KBM-7 (cell line): ENCODE measurements at regions not wholly inside any gene's neighbourhood (a gene's known extent, or its start where the extent isn't known, plus 50 kb on each side); places are given as distances from the start of the nearest gene placed in this dataset.
"Not testable (repeated sequence)": the region's sequence is repeated elsewhere in the genome, so short reads cannot be mapped to it uniquely, and the experiment has no call there.

Experiments used
- DNase-seq: peaks from one replicate; pipeline ENCODE4 v3.0.0-alpha.2; 2015
- in situ Hi-C: fragments of 300-500 bp; cut with MboI; formaldehyde crosslinking; loops from 2 replicates; pipeline ENCODE4 v1.14.3; 2020; ENCODE audit warnings: low sequenced_read_pairs, low pct_unique_long_range_greater_than_20kb, mixed read lengths

DNA sequence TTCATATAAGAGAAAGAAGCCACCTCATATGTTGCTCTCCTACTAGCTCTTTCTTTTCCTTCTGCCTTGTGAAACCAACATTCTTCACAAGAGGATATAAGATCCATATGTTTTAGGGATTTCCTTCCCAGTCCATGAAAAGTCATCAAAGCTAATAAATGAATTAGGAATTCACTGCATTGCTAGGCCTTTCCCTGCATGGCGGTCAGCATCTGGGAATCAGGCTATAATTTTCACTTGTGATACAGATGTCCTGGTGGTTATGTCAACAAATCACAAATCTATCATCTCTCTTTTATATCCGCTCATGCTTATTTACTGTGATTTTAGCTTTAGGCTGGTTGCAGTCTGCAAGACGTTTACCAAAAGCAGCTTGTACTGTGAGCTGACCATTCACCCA lies 510.0 kb downstream of the NLGN4X start:
- DNase-seq: no peak
- in situ Hi-C loops: no loop called here

DNA sequence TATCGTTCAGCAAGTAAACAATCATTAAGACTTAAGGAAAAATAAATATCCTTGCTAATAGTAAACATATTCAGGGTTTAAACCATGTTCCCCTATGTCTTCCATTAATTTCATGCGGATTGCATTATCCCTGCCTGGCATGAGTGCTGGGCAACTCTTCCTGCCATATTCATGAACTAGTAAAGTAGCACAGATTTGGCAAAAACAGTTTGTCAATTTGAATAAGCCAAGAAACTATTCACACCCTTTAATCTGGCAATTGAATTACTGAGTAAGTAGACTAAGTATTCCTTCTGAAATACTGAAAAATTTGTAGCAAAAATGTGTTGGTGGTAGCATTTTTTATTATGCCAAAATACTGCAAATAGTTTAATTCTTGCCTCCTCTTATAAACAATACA lies 512.0 kb downstream of the NLGN4X start:
- in situ Hi-C loops: no loop called here
- no peak for DNase-seq

DNA sequence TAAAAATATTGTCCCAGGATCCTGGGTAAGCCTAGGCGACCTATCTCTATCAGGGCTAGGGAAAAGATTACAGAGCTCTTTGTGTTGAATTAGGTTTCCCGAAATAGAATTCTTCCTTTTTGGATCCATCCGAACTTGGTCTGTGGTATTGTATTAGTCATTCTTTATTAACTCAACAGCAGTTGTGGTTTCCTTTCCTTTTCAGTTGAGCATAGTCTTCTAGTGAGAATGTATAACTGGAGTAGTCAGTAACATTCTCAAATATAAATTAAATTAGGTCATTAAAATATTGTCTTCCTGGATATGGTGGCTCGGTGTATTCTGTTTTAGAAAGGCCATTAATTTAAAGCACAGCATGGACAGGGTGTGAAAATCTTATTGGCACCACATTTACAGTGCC lies 520.4 kb downstream of the NLGN4X start:
- in situ Hi-C loops: no loop called here

DNA sequence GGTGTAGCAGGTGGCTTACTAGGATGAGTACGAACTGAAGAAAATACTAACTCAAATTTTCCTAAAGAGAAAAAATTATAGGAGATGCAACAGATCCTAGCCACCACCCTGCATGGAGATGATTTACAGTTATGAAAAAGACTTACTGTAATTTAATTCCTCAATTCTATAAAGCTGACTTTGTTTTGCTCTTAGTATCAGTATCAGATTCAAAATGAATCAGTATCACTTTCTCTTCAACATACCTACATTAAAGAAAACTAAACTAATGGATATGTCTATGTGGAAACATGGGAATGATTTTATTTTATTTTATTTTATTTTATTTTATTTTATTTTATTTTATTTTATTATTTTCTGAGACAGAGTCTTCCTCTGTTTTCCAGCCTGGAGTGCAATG lies 525.8 kb downstream of the NLGN4X start:
- in situ Hi-C loops: no loop called here
- DNase-seq: no peak

More for the DNA sequence above, 520.4 kb downstream of the NLGN4X start:
- no peak for DNase-seq

DNA sequence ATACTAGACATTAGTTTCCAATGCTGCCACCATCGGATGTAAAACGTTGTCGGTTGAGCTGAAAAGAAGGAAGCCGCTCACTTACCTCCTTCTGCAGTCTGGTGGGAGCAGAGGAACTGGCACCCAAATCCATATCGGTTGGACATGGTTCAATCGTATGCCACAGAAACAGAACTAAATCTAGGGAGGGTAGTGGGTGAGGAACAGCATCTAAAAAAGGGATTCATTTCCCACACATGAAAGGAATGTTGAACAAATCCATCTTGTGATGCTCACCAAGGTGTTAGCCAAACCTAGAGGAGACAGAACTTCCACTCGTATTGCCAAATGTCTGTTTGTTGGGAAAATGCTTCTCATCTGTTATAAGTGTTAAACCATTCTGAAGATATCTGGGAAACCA lies 532.7 kb downstream of the NLGN4X start:
- in situ Hi-C loops: no loop called here
- no peak for DNase-seq

DNA sequence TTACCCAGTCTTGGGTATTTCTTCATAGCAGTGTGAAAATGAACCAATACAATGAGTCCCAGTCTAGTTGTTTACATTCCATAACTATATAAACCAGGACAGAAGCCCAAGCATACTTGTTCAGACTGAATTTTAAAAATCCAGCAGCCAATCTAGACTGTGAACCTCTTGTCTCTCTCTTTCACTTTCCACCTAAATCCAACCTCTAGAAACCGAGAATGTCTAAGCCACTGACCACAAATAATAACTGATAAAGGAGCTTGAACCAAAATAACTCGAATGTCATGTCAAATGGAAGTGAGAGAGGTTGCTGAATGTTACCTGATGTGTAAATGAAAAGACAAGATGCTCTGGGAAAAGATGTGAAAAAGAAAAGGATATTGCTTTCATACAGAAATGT lies 544.7 kb downstream of the NLGN4X start:
- DNase-seq: no peak
- in situ Hi-C loops: no loop called here

DNA sequence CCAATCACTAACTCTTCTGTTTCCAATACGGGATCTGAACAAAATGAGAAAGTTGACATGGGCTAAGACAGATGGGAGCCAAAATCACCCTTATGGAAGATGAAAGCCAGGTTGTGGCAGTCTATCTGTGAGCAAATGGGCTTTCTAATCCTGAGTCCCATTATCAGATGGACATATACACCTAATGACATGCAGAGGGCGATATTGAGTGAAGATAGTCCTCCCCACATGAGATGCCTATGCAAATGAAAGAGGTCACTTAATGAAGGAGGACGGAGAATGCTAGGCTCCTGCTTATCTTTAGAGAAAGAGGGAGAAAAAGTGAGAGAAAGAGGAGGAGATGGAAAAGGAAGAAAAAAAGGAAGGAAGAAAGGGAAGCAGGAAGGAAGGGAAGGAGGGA lies 547.5 kb downstream of the NLGN4X start:
- in situ Hi-C loops: no loop called here
- peak; percentile 11 for DNase-seq

DNA sequence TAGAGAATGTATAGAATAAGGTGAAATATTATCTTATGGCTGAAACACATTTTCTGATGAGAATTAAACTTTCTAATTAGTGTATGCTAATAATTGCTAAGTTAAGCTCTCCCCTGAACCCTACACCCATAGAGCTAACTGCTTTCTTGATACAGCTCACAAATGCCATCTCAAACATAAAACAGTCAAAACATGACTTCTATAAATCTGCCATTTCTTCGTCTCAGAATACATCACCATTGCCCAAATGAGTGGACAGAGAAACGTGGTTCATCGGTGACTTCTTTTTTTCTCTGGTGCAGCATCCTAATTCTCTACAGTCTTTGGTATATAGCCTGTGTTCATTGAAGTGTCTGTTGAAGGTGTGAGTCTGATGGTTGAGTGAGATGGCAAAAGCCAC lies 554.6 kb downstream of the NLGN4X start:
- no peak for DNase-seq
- in situ Hi-C loops: no loop called here

DNA sequence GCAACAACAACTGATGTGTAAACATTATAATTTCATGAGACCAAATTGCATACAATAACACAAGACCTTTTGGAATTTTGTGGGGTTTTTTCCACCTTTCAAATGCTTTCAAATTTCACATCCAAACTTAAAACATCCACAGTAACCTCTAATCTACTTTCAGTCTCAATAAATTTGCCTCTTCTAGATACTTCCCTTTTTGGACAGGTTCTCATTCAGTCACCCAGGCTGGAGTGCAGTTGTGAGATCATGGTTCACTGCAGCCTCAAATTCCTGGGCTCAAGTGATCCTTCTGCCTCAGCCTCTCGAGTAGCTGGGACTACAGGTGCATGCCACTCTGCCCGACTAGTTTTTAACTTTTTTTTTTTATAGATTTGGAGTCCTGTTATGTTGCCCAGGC lies 556.6 kb downstream of the NLGN4X start:
- in situ Hi-C loops: no loop called here
- DNase-seq: no peak

DNA sequence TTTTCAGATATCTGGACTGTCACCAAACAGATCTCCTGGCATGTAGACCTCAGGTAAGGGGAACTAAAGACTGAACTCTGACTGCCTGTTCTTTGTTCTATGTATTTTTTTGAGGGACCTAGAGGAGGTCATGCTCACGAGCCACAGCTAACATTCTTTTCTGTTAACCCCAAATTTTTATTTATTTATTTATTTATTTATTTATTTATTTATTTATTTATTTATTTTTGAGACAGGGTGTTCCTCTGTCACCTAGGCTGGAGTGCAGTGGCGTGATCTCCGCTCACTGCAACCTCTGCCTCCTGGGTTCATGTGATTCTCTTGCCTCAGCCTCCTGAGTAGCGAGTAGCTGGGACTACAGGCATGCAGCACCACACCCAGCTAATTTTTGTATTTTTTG lies 562.0 kb downstream of the NLGN4X start:
- in situ Hi-C loops, DNase-seq: not testable (repeated sequence)

DNA sequence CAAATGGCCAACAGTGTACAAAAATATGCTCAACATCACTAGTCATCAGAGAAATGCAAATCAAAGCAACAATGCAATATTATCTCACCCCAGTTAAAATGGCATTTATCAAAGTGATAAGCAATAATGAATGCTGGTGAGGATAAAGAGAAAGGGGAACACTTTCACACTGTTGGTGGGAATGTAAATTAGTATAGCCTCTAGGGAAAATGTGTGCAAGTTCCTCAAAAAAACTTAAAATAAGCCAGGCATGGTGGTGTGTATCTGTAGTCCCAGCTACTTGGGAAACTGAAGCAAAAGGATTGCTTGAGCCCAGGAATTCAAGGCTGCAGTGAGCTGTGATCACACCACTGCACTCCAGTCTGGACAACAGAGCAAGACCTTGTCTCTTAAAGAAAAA lies 572.1 kb downstream of the NLGN4X start:
- in situ Hi-C loops: no loop called here
- DNase-seq: no peak

DNA sequence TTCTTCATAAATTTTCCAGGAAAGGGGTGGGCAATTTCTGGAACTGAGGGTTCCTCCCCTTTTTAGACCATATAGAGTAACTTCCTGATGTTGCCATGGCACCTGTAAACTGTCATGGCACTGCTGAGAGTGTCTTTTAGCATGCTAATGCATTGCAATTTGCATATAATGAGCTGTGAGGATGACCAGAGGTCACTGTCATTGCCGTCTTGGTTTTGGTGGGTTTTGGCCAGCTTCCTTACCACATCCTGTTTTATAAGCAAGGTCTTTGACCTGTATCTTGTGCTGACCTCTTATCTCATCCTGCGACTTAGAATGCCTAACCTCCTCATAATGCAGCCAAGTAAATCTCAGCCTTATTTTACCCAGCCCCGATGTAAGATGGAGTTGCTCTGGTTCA lies 577.8 kb downstream of the NLGN4X start:
- peak; percentile 43 for DNase-seq
- in situ Hi-C loops: no loop called here

DNA sequence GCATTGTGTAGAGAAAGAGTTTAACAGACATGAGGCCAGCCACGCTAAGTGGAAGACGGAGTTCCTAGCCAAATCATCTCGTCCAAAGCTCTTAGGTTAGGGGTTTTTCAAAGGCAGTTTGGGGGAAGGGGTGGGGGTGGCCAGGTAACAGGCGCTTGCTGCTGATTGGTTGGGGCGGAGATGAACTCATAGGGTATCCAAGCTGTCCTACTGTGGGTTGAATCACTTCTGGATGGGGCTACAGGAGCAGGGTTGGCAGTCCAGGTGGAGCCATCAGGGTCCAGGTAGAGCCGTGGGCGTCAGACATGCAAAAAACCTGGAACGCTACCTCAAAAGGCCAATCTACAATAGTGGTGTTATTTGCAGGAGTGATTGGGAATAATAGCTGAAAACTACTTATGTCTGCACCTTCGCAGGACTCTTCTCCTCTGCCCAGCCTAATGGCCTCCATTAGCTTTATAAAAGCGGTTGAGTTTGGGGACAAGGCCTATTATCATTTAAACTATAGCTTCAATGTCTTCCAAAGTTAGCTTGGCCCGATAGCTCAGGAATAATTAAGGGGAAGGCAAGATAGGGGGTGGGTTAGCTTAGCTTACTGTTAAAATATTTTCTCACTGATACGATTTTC lies 579.6 kb downstream of the NLGN4X start:
- in situ Hi-C loops: no loop called here
- no peak for DNase-seq

DNA sequence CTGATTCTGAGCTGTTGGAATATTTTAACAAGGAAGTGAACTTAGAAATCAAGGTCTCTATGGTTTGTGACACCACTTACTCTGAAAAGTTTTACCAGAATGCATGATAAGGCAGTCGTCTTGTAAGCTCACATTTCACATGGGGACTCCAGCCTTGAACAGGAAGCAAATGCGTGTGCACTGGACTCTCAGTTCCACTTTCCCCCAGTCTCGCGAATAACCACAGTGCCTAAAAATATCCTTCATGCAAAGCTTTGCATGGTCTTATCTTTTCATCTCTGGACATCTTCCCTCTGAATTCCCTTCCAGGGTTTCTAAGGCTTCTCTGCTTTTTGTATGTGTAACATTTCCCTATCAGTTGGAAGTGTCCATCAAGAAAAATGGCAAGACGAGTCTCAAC lies 581.8 kb downstream of the NLGN4X start:
- in situ Hi-C loops: no loop called here
- DNase-seq: peak; percentile 63

DNA sequence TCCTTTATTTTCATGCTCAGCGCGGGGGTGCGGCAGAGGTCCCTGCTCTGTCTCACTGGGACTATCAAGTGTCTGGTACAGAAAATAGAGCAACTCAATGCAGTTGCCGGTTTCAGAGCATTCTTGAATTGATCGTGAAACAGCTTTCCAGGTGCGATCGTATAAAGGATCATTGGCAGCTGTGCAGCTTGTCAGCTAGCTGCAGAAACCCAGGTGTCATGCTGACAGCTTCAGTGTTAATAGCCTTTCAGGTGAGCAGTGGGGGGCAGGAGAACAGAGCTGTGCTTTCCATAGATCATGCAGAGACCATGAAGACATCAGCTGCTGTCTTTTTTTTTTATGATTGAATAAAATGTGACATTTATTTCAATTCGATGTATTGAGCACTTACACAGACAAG lies 583.9 kb downstream of the NLGN4X start:
- in situ Hi-C loops: no loop called here
- no peak for DNase-seq

DNA sequence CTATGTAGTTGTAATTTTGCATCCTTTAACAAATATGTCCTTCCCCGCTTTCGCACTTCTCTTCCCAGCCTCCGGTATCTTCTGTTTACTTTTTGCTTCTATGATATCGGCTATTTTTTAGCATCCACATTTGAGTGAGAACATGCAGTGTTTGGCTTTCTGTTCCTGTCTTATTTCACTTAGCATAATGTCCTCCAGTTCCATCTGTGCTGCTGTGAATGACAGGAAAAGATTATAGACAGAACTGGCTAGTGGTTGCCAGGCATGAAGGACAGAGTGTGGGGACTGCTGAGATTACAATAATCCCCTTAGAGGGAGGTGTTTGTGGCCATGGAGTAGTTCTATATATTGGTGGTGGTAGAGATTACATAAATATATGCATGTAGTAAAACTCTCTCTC lies 588.6 kb downstream of the NLGN4X start:
- DNase-seq: no peak
- in situ Hi-C loops: no loop called here

DNA sequence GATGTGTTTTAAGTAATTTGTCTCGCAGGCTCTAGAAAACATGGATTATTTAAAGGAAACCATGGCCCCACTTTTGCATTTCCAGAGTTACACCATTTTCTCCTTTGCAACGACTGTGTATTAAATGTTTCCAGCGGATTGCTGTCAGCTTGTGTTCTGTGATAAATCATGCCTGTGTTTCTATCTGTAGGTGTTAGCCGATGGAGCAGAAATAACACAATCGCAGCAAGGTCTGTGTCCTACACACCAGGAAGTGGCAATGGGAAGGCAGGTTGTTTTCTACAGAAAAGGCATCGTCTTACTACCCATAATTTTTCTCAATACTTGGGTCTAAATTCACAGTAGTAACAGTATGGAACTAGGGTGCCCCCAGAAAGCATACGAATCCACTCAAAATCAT lies 590.1 kb downstream of the NLGN4X start:
- DNase-seq: no peak
- in situ Hi-C loops: no loop called here

DNA sequence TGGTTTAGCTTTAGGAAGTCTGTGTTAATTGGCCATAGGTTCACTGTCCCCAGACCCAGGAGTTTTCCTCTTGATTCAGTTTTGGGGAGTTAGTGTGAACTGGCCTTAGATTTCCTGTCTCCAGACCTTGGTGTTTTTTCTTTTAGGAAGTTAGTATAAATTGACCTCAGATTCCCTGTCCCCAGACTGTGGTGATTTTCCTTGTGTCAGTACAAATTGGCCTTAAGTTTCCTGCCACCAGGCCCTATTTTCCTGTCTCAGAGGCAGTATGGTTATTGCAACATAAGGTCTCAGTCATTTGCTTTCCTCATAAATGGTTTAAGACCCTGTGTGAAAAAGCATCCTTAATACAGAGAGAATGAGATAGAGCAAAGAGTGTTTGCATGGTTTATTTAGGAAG lies 595.8 kb downstream of the NLGN4X start:
- in situ Hi-C loops: no loop called here
- DNase-seq: no peak

DNA sequence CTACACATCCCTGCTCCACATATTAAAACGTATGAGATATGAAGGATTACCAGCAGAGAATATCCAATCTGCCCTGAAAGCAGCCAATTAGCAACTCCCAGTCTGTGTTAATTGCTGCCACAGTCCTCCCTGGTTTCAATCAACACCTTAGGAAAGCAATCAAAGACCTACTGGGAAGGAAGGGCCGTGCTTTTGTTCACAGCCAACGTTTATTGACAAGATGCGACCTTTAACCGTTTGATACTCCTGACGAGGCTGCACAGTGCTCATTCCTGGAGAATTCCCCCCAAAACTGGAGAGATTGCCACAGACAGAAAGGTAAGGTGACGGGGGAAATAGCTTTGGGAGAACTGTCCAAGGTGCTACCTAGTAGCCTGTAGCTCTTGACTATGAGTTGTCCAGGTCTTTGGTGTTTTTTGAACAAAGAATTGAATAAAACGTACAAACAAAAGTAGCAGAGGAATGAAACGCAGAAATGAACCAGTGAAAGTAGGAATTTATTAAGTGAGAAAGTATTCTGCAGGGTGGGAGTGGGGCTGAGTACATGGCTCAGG lies 596.5 kb downstream of the NLGN4X start:
- in situ Hi-C loops: no loop called here
- no peak for DNase-seq

DNA sequence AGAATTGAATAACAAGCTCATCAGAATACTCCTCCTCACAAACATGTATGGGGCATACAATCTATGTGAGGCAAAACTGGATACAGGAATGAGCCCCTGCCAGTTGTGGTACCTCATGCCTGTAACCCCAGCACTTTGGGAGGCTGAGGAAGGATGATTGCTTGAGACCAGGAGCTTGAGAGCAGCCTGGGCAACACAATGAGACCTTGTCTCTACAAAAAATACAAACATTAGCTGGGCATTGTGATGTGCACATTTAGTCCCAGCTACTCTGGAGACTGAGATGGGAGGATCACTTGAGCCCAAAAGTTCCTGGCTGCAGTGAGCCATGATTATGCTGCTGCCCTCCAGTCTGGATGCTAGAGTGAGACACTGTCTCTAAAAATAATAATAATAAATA lies 611.0 kb downstream of the NLGN4X start:
- in situ Hi-C loops: no loop called here
- no peak for DNase-seq

DNA sequence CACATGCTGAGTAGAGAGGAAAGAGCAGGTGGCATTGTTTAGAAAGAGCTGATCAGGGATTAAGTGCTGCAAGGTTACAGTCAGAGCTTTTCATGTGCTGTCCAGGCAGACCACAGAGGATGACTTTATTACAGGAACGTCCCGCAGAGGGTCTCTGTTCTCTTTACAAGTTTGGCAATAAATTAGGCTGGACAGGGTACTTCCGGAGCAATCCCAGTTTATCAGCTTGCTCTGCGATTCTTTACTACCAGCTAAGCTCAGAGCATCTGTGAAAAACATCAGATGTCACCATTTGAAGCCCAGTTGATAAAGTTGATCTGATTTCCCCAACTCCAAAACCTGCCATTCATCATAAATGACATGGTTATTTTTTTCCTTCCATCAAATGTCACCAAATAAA lies 633.1 kb downstream of the NLGN4X start:
- no peak for DNase-seq
- in situ Hi-C loops: no loop called here

DNA sequence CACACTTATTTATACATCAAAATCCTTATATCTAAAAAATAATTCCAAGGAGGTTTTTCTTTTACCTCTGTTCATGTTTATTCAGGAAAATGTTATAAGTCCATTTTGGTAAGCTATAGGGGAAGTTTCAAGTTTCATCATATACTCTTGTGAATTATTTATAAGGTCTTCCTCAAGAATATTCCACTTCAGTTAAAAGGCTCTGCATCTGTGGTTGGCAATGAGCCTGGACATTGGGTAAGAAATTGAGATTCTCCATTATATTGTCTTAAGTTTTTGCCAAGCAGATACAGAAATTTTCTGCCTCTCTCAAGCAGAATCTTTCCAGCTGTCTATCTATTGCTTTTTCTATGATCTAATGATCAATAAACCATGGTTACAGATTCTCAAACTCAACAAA lies 641.9 kb downstream of the NLGN4X start:
- in situ Hi-C loops: no loop called here
- no peak for DNase-seq
